HG02870 (cell line): ENCODE measurements at regions not wholly inside any gene's neighbourhood (a gene's known extent, or its start where the extent isn't known, plus 50 kb on each side); places are given as distances from the start of the nearest gene placed in this dataset.

Experiments used
- ATAC-seq: cut with Tn5 transposase; IDR thresholded peaks from one replicate; pipeline ENCODE4 v1.9.1; 2021; ENCODE audit warnings: mild to moderate bottlenecking, moderate library complexity; ENCODE audit not compliant: unreplicated experiment

DNA sequence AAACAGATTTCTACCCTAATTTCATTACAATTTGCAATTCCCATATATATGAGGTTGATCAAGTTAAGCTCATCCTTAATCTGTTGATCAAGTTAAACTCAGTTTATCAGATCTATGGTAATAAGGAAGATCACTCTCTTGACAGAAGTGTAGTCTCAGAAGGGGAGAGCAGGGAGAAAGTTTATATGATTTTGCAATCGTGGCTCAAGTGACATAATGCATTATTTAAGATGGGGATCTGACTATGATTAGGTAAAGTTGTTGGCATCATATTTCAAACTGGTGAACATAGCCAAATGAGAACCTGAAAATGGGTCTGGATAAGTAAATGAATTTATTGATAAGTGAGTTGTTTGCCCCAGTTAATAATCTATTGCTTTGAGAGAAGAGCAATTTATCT lies 995.3 kb downstream of the OTOL1 start:
- no peak for ATAC-seq

DNA sequence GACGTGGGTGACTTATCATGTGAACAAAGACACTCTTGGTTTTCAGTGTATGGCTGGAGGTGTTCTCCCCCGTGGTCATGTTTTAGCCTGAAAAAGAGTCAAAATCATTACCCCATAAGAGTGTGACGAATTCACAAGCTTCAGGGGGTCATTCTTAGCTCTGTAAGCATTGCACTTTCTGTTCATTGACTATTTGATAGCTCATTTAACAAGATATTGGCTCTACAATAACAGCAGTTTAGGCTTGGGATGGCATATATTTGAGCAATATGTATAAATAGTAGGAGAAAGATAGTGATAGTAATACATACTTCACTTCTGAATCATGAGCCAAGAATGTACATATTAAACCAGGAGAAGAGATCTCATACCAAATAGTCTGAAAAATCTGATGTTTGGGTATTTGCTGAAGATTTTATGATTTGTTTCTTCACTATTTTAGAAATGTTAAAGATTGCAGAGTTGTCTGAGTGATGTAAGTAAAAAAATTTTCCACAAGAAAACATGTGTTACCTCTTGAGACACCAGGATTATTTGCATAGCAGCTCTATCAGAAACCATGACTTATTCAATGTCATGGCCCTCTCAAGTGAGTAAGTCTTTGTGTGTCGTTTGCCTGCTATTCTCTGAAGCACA lies 996.0 kb downstream of the OTOL1 start:
- no peak for ATAC-seq

DNA sequence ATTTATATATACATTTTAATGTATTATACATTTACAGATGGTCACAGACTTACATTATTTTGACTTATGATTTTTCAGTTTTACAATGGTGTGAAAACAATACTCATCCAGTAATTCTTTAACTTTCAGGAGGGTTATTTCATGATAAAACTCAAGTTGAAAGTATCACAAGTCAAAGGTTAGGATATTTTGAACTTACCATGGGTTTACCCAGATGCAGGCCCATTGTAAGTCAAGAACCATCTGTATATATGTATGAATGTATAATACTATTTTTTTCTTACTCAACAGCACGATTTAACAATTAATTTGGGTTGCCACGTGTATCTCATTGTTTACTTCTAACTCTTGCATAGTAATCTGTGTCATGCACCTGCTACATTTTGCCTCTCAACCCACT lies 1002.0 kb downstream of the OTOL1 start:
- ATAC-seq: no peak

DNA sequence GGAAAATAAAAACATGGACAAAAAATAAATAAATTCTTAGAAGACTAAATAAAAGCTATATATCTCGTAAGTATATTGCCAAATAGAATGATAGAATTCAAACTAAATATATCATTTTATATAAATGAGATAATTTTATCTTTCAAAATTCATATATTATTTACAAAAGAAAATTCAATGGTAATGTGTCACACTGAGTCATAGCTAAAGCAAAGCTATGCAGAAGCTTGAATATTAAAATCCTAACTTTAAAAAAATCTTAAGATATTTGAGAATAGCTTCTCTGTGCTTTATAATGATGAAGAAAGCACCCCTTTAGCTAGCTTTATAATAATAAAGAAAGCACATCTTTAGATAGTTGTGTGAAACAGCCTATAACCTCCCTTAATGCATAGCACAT lies 1010.8 kb downstream of the OTOL1 start:
- no peak for ATAC-seq

DNA sequence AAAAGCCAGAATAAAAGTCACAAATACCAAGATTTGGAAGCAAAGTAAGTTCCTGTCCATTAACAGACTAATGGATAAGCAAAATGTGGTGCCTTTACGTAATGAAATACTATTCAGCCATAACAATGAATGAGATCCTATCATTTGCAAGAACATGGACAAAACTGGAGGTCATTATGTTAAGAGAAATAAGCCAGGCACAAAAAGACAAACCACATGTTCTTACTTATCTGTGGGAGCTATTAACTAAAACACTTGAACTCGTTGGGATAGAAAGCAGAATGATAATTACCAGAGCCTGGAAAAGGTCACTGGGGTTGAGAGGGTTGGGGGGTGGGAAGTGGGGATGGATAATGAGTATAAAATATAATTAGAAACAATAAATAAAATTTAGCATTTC lies 1015.9 kb downstream of the OTOL1 start:
- ATAC-seq: no peak

DNA sequence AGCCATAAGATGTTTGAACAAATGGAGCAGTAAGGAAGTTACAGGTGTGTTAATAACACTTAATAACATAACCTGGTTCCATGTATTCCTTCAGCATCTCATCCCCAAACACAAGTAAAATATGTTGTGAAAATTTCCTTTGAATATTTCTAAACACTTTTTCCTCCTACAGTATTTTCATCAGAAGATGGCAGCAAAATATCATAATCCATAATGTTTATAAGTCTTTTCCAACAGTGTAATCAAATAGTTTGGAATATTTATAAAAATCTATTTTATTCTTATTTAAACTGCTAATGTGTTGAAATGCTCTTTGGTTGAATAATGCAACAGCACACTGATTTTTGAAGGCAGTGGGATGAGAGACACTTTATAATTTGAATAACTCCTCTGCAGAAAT lies 1020.5 kb downstream of the OTOL1 start:
- ATAC-seq: no peak

DNA sequence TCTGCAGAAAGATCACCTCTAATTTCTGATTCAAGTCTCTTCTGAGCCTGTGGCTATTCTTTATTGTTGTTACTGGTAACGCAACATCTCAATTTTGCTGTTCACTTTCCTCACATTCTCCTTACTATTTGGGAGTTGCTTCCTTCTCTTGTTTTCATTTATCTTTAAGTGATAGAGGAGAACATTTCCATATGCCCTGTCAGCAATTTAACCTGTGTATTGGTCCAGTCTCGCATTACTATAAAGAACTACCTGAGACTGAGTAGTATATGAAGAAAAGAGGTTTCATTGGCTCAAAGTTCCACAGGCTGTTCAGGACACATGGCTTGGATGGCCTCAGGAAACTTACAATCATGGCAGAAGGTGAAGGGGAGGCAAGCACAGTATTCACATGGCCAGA lies 1025.1 kb downstream of the OTOL1 start:
- ATAC-seq: no peak

DNA sequence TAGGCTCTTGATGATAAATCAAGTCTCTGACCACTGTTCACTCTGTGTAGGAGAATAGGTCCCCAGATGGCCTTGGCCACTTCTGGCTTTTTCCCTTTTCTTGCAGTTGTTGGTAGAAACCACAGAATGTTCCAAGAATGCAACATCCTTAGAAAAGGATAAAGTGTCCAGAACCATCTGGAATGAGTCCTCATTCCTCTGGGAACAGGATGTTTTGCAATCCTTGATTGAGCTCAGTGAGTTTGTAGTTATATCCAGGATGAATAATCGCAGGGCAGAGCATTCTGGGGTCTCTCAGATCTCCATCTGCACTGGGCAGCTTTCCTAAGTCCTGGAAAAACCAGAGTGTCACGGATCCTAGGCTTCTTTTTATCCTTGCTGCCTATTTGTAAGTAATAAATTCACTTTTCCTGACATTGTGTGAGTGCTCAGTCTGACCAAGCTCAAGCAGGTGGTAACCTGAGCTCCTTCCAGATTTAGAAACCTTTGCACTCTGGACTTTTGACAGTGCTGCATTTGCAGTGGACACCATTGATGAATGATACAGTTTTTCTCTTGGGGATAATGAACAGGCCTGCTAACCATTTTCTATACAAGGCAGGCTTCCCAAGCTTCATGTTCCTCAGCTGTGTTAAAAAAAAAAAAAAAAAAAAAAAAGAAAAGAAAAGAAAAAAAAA lies 1028.6 kb downstream of the OTOL1 start:
- ATAC-seq: no peak

DNA sequence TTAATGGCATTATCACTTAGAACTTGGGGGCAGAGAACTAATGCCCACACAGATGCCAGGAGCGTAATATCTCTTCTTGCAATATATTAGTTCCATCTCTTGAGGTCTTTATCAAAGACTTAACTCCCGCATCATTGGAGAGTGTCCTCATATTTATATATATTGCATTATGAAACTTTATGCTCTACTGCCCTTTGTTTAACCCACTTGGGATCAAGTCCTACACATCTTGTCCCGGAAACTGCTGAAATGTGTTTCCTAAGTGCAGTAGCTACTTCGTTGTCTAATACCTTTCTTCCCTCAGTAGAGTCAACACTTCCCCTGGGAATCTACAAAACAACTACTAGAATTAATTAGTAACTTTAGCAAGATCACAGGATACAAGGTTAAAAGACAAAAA lies 1029.2 kb downstream of the OTOL1 start:
- no peak for ATAC-seq

DNA sequence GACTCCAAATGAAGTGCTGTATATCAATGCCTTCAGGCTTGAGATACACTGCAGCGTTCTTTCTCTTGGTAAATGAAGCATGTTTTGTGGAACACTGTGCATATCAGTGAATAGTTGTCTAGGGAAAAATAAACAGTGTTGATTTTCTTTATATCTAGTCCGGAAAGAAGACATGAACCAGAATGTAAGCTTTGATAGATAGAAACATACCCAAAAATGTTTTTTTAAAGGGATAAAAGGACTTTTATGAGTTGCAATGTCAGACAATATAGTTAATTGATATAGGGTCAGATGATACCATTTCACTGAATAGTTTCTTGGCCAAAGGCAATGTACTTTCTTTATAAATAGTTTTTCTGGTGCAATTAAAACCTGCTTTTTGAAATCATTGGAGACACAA lies 1037.8 kb downstream of the OTOL1 start:
- ATAC-seq: no peak

DNA sequence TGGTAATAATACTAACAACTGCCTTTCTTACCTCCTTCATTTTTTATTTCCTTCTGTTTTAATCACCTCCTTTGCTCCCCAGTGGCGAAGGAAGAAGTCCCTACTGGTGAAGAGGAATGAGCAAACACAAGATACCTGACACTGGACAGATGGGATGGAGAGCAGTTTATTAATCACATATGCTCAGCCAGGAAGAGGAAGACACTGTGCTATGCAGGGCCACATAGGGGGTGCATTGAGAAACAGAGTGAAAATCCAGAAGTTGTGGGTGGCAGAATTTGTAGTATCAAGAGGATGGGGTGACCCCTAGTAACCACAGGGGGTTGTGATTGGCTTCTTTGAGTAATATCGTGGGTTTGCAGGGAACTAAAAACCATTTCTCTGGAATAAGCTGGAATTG lies 1041.9 kb downstream of the OTOL1 start:
- no peak for ATAC-seq

DNA sequence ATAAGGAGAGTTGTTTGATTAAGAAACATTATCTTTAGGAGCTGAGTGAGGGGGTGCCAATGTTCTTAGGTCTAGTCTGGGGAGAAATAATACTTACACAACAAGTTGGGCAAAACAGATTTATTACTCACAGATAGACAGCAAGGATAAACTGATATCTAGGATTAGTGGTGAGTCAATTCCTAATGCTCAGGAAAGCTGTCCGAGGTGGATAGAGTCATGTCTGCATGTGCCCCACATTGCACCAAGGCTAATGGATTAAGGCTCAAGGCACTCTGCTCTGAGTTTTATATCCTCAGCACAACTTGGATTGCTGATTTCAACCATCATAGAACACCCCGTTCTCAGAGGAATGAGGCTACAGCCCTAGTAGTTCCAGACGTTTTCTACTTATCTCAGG lies 1042.3 kb downstream of the OTOL1 start:
- no peak for ATAC-seq

DNA sequence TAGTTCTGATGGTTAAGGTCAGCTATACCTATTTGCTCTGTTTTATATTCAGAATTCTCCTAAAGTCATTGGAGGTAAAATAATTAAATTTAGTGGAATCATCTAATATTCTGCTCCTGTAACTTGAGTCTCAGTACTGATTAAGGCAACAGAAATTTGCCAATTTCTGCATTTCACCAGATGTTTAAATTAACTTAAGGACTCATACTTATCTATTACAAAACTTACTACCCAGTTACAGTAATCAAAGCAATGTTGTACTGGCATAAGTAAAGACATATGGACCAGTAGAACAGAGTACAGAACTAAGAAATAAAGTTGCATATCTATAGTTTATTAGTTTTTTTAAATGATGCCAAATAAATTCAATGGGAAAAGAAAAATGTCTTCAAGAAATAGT lies 1043.8 kb downstream of the OTOL1 start:
- no peak for ATAC-seq

DNA sequence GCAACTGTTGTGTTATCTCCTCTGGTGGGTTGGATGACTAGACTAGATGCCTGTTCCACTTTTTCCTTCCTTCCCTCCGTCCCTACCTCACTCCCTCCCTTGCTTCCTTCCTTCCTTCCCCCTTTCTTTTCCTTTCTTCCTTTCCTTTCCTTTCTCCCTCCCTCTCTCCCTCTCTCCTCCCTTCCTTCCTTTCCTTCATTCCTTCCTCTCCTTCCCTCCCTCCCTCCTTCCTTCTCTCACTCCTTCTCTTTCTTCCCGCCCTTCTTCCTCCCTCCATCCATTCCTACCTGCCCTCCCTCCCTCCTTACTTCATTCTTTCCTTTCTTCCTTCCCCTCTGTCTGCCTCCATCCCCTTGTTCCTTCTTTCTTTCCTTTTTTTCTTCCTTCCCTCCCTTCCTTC lies 1045.3 kb downstream of the OTOL1 start:
- no peak for ATAC-seq

DNA sequence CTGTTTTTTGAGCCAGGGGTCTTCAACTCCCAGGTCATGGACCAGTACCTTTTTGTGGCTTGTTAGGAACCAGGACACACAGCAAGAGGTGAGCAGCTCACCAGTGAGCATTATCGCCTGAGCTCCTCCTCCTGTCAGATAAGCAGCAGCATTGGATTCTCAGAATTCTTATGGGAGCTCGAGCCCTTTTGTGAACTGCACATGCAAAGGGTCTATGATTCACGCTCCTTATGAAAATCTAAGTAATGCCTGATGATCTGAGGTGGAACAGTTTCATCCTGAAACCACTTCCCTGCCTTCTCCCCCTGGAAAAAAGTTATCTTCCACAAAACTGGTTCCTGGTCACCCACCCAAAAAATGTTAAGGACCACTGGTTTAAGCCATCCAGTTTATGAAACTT lies 1047.6 kb downstream of the OTOL1 start:
- no peak for ATAC-seq

DNA sequence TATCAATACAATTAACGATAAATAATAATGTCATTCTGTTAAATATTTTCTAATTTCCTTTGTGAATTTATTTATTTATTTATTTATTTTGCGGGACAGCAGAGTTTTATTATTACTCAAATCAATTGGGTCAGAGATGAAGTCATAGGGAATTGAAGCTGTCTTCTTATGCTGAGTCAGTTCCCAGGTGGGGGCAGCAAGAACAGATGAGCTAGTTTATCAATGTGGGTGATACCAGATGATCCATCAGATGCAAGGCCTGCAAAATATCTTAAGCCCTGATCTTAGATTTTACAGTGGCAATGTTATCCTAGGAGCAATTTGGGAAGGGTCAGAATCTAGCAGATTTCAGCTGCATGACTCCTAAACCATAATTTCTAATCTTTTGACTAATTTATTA lies 1050.3 kb downstream of the OTOL1 start:
- no peak for ATAC-seq

DNA sequence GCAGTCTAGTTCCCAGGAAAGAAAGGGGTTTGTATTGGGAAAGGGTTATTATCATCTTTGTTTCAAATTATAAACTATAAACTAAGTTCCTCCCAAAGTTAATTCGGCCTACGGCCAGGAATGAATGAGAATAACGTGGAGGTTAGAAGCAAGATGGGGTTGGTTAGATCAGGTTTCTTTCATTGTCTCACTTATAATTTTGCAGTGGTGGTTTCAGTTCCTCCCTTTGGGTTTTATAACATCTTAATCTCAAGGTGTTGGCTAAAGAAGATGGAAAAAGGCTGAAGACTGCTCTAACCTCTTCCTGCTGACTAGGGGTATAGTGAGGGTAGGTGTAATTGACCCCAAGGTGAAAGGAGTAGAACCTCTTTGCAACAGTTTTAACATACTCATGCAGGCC lies 1050.7 kb downstream of the OTOL1 start:
- no peak for ATAC-seq

DNA sequence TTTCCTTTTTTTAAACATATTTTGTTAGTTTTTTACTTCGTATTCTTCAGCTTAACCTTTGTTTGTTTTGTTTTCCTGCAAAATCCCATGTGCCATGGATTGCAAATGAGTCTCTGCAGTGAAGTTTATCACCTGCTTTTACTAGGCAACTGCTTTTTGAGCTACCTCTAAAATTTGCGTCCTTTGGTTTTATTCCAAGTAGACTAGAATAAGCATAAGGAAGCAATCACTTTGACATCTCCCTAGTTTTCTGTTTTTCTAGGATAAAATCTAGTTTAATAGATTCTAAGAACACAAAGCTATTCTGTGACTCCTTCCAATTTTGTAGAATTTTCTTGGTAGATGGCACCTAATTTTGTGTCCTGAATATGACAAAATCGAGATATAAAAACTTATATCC lies 1059.2 kb downstream of the OTOL1 start:
- ATAC-seq: no peak

DNA sequence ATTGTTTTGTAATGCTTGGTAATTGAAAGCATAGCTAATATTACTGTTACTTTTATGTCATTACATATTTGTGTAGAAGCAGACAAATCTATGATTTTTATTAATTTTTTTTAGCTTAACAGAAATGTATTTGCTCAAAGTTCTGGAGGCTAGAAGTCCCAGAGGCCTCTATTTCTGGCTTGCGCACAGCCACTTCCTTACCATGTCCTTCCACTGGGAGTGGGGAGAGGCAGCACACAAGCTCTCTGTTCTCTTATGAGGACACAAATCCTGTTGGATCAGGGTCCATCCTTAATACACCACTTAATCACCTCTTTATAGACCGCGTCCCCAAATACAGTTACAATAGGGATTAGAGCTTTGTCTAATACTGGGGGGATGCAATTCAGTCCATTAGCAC lies 1061.4 kb downstream of the OTOL1 start:
- no peak for ATAC-seq

DNA sequence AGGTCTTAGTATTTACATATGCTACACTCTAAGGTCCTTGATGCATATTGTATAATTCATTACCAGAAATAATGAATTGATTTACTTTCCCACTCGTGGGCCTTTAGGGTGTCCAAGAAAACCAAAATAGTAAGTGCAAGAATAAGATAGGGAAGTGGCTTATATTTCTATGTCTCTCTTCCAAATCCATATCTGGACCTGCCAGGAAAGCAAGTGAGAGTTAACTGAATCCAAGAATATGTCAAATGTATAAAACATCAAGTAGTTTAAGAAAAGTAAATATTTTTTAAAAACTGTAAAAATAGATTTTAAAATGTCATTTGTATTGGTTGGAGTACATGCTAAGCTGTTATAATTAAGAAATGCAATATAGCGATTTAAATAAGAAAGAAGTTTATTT lies 1072.1 kb downstream of the OTOL1 start:
- no peak for ATAC-seq

DNA sequence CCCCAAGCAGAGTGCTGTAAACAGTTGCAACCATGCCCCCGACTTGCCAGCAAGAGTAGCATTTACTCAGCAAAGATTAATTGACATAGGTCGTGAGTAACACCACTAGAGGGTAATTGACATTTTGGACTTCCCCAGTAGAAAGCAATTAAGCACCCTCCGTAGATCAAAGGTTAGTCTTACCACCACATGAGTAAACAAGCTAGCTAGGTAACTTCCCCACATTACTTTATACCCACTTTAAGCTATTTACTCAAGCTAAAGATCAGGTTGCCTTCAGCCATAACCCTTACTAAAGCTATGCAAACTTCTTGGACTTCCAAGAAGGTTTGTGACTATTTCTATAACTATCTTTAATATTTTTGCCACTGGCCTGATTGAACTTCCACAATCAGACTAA lies 1072.7 kb downstream of the OTOL1 start:
- no peak for ATAC-seq

DNA sequence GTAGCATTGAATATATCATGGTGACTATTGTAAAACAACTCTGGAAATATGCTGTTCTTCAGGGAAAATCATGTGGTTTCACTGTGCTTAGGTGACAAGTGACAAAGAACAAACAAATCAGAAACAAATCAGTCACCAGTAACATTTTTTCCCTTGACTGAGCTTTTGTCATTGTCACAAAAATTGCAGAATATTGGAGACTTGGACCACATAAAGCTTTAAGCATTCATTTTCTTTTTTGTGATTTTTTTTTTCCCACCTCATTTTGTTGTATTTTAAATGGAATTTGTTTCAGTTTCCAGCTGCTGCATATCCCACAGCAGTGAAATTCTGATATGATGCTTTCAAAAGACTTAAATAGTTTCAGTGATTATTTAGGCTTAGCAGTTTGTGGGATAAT lies 1088.4 kb downstream of the OTOL1 start:
- no peak for ATAC-seq

DNA sequence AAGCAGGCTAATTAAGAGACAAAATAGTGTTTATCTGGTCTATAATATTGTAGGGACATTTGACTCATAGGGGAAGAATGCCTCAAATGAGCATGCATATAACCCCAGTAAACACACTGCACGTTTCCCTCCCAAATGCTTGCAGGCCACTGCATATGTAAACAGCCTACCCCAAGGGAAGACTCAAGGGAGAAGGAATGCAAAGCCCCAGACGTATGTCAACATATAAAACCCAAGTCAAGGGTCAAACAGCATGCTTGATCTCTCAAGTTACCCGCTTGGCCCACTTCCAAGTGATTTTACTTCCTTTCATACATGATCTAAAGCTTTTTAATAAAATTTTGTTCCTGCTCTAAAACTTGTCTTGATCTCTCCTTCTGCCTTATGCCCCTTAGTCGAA lies 1090.0 kb downstream of the OTOL1 start:
- no peak for ATAC-seq
